A549 (cell line): ENCODE measurements at regions not wholly inside any gene's neighbourhood (a gene's known extent, or its start where the extent isn't known, plus 50 kb on each side); places are given as distances from the start of the nearest gene placed in this dataset.

ENCODE experiments used
- CHD2 ChIP-seq: fragments of 150-350 bp; IDR thresholded peaks from 2 replicates; pipeline ENCODE4 v1.6.1; 2014; ENCODE audit warnings: low read length; ENCODE audit not compliant: partially characterized antibody
- CTCF ChIP-seq: fragments of >200 bp; sonication (Bioruptor Twin); formaldehyde crosslinking; IDR thresholded peaks from 3 replicates; pipeline ENCODE4 v1.5.1; 2016
- EP300 ChIP-seq, 2 experiments: fragments of >200 bp; sonication (Bioruptor Twin); formaldehyde crosslinking; IDR thresholded peaks; 2 replicates in 1 of 2; 3 replicates in 1 of 2; pipeline ENCODE4 v1.6.1; 2016 to 2017
- JUNB ChIP-seq: fragments of >200 bp; sonication (Bioruptor Twin); formaldehyde crosslinking; IDR thresholded peaks from 2 replicates; pipeline ENCODE4 v1.6.1; 2016
- MAX ChIP-seq: IDR thresholded peaks from 2 replicates; pipeline ENCODE4 v1.6.1; 2012
- MAZ ChIP-seq: fragments of 150-350 bp; IDR thresholded peaks from 2 replicates; pipeline ENCODE4 v1.6.1; 2014; ENCODE audit warnings: antibody characterized with exemption, low read depth, low read length, borderline replicate concordance
- POLR2AphosphoS2 ChIP-seq: conservative IDR thresholded peaks from 2 replicates; pipeline ENCODE4 v1.6.1; 2012; ENCODE audit warnings: low read length, improper control_type of control experiment, inconsistent platforms
- RFX5 ChIP-seq: fragments of 450-650 bp; IDR thresholded peaks from 2 replicates; pipeline ENCODE4 v1.7.1; 2014; ENCODE audit warnings: antibody characterized with exemption, mild to moderate bottlenecking, moderate library complexity
- SMC3 ChIP-seq: fragments of >200 bp; sonication (Bioruptor Twin); formaldehyde crosslinking; IDR thresholded peaks from 3 replicates; pipeline ENCODE4 v1.6.1; 2018; ENCODE audit warnings: inconsistent platforms
- TP53 ChIP-seq: fragments of 250-450 bp; sonication (Bioruptor Pico); IDR thresholded peaks from 2 replicates; pipeline ENCODE4 v1.5.0; 2021; ENCODE audit warnings: mild to moderate bottlenecking, moderate library complexity
- USF2 ChIP-seq: fragments of 450-650 bp; IDR thresholded peaks from 2 replicates; pipeline ENCODE4 v1.6.1; 2014; ENCODE audit warnings: antibody characterized with exemption

- no peak for TF ChIP-seq CTCF
- no peak for TF ChIP-seq JUNB
- no peak for TF ChIP-seq EP300 (IDR thresholded peaks at IDR 0.05)
- no peak for TF ChIP-seq USF2
- TF ChIP-seq POLR2AphosphoS2 = no peak
- TF ChIP-seq TP53 (CRISPR knock-in tag) = no peak
- no peak for TF ChIP-seq SMC3
- no peak for TF ChIP-seq MAX
- TF ChIP-seq RFX5 = no peak
- TF ChIP-seq MAZ = no peak
- TF ChIP-seq CHD2 = no peak
Observed at GRCh38 chr17:74043976-74044375, 159.5 kb upstream of the RPL38 start.
